Retinal pigment epithelial cell (primary cell): ENCODE measurements at regions not wholly inside any gene's neighbourhood (a gene's known extent, or its start where the extent isn't known, plus 50 kb on each side); places are given as distances from the start of the nearest gene placed in this dataset.

Source experiments
- DNase-seq: peaks from one replicate; pipeline ENCODE4 v3.0.0-alpha.2; 2010; ENCODE audit warnings: low read depth
- H3K4me3 ChIP-seq: 2 replicates; pipeline ENCODE4 v1.5.1; 2011; ENCODE audit warnings: mild to moderate bottlenecking, low read length, control low read depth, moderate library complexity
- TF ChIP-seq, protein P1 (sequence below): conservative IDR thresholded peaks from 2 replicates; pipeline ENCODE4 v1.5.1; 2011; ENCODE audit warnings: low read depth, low read length, control low read depth, inconsistent platforms

- DNase-seq: no peak
- TF ChIP-seq, protein P1, sequence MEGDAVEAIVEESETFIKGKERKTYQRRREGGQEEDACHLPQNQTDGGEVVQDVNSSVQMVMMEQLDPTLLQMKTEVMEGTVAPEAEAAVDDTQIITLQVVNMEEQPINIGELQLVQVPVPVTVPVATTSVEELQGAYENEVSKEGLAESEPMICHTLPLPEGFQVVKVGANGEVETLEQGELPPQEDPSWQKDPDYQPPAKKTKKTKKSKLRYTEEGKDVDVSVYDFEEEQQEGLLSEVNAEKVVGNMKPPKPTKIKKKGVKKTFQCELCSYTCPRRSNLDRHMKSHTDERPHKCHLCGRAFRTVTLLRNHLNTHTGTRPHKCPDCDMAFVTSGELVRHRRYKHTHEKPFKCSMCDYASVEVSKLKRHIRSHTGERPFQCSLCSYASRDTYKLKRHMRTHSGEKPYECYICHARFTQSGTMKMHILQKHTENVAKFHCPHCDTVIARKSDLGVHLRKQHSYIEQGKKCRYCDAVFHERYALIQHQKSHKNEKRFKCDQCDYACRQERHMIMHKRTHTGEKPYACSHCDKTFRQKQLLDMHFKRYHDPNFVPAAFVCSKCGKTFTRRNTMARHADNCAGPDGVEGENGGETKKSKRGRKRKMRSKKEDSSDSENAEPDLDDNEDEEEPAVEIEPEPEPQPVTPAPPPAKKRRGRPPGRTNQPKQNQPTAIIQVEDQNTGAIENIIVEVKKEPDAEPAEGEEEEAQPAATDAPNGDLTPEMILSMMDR: no peak
- H3K4me3 ChIP-seq: no peak overlapping the region
Observed at GRCh38 chr10:4483811-4484210, 342.2 kb upstream of the AKR1E2 start.

- DNase-seq: no peak
- TF ChIP-seq, protein P1: no peak
- no peak overlapping the region for H3K4me3 ChIP-seq
Observed at GRCh38 chr10:4482659-4483058, 343.3 kb upstream of the AKR1E2 start.

DNA sequence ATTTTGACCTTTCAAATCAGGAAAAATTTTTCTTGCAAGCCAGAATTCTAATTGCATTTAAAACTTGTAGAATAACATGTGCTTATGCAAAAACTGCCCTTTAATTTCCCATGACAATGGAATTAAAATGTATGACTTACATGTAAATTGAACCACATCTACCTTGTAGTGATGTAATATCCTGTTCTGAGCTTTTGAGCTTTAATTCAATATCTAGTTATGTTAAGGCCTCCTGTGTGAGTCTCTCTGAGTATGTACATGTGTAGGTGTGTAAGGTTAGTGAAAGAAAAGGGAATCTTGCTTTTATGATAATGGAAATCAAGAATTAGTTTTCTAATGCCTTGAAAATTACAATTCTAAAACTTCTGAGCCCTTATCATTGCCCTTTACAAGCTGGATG lies 344.8 kb upstream of the AKR1E2 start:
- DNase-seq: no peak
- TF ChIP-seq, protein P1: no peak
- H3K4me3 ChIP-seq: no peak overlapping the region

DNA sequence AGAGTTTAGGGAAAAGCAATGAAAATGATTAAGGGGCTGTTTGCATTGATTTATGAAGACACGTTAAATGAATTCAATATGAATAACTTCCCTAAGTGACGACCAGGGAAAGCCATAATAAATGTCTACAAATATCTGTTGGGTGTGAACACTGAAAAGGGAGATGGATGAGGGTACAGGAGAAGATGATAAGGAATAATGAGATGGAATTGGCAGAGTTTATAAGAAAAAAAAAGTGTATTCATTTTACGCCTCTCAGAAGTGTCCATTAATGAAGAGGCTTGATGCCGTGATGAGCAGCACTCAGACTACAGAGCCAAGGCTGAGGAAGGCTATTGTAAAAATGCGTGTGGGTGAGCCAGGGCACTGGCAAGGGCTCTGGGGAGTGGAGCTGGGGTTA lies 346.7 kb upstream of the AKR1E2 start:
- H3K4me3 ChIP-seq: no peak overlapping the region
- TF ChIP-seq, protein P1: no peak
- DNase-seq: no peak

GRCh38 chr10:4477664-4478063 lies 348.3 kb upstream of the AKR1E2 start:
- no peak overlapping the region for H3K4me3 ChIP-seq
- TF ChIP-seq, protein P1: no peak

GRCh38 chr10:4475827-4476490 lies 350.0 kb upstream of the AKR1E2 start:
- TF ChIP-seq, protein P1: no peak
- DNase-seq: no peak
- no peak overlapping the region for H3K4me3 ChIP-seq

More at GRCh38 chr10:4477664-4478063, 348.3 kb upstream of the AKR1E2 start:
- no peak for DNase-seq

DNA sequence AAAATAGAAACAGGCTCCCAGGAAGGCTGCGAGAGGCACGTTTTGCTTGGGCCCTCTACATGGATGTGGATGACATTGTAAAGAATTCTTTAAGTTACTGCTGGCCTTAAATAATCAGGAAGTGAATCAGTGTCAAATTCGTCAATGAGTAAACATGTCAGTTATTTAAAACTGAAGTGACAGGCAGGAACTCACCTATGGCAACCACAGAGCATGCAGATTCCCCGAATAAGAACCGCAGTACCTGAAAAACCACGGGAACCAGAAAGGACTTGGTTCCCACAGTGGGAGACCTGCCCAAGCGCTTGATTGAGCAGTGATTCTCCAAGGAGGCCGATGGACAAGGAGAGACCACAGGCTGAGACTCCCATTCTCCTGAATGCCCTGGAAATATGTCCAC lies 351.2 kb upstream of the AKR1E2 start:
- no peak for DNase-seq
- TF ChIP-seq, protein P1: no peak
- H3K4me3 ChIP-seq: no peak overlapping the region
